ENCODE measurements at regions not wholly inside any gene's neighbourhood (a gene's known extent, or its start where the extent isn't known, plus 50 kb on each side); places are given as distances from the start of the nearest gene placed in this dataset.

DNA sequence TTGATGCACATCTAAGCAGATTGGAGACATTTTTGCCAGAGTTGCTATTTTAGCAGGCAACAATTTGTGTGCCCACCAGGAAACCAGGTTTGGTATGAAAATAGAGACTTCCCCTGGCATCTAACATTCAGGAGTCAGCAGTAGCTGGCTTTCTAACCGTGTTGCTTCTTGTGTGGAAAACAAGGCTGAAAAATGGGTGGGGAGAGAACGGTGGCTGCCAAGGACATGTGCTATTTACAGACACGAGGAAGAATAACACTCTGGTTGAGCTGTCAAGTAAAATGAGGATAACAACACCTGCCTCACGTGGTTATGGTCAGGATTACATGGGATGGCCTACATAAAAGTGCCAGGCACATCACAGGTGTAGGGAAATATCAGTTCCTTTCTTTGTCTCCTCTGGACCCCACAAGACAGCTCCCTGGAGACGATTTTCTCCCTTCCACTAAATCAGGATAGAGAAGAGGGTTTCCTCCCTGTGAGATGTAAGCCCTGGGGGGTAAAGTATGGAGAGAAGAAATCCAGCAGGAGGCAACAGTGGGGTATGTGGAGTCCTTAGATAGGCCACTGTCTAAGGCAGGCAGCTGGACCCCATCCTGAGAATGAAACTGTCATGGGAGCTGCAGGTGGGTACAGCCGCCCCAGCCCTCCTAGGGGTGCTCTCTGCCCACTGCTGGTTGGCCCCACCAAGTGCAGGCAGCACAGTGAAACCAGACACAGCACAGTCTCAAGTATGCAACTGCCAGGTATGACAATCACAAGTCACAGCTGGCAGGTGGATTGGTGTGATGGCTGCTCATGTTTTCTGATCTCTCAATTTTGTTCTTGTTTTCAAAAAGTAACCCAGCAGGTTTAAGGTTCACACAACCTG is 80.3 kb downstream of the TENT5C start:
- TF ChIP-seq, protein P1, sequence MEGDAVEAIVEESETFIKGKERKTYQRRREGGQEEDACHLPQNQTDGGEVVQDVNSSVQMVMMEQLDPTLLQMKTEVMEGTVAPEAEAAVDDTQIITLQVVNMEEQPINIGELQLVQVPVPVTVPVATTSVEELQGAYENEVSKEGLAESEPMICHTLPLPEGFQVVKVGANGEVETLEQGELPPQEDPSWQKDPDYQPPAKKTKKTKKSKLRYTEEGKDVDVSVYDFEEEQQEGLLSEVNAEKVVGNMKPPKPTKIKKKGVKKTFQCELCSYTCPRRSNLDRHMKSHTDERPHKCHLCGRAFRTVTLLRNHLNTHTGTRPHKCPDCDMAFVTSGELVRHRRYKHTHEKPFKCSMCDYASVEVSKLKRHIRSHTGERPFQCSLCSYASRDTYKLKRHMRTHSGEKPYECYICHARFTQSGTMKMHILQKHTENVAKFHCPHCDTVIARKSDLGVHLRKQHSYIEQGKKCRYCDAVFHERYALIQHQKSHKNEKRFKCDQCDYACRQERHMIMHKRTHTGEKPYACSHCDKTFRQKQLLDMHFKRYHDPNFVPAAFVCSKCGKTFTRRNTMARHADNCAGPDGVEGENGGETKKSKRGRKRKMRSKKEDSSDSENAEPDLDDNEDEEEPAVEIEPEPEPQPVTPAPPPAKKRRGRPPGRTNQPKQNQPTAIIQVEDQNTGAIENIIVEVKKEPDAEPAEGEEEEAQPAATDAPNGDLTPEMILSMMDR (IDR thresholded peaks at IDR 0.05): no peak
- TF ChIP-seq EP300 (IDR thresholded peaks at IDR 0.05) (no peak), POLR2A (IDR thresholded peaks at IDR 0.05) (no peak)
- intact Hi-C loops (cut with DNase I): loop anchor here in 1 of 4 donors (10.0 kb wide), 1 partner anchor 801 kb away; no protein-coding TSS in a partner anchor
- Histone ChIP-seq H3K27me3 (peaks cover 2% of the 10 kb centered on the region), H3K36me3 (no peaks in the 10 kb centered on the region), H3K4me3 (no peak overlapping the region), H3K4me1 (ENCODE audit: insufficient read depth) (peaks cover 15% of the 10 kb centered on the region), H3K9me3 (no peaks in the 10 kb centered on the region), H3K27ac (peak overlapping the region in 1 of 2 donors; percentile 42)
- WGBS, 3 donors: 31 to 34% (median 34%) methylated on average over 6 of the region's 6 CpGs
- DNase-seq: peak in 1 of 5 donors; percentile 41

DNA sequence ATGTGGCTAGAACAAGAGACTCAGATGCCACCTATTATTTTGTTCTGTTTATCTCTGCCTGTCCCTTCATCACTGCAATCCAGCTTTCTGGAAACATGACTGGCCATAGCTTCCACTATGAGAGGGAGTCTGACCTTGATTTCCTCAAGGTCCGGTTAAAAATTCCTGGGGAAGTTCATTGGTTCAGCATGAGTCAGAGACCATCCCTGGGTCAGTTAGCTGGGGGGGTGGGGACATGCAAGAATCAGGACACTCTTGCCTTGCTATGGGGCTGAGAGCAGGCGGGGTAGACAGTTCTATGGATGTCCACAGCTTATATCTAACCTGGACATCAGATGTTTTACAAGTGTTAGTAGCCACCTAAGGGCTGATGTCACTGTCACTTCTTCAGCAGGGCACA is 81.1 kb downstream of the TENT5C start:
- Histone ChIP-seq H3K9me3 (no peaks in the 10 kb centered on the region), H3K36me3 (no peaks in the 10 kb centered on the region), H3K4me1 (ENCODE audit: insufficient read depth) (peaks cover 15% of the 10 kb centered on the region), H3K27ac (no peak overlapping the region), H3K4me3 (no peak overlapping the region), H3K27me3 (peaks cover 2% of the 10 kb centered on the region)
- peak; percentile 27 to 68 (median 62) for DNase-seq
- TF ChIP-seq EP300 (IDR thresholded peaks at IDR 0.05) (no peak), POLR2A (IDR thresholded peaks at IDR 0.05) (no peak)
- TF ChIP-seq, protein P1 (IDR thresholded peaks at IDR 0.05): no peak
- WGBS, 3 donors: 32 to 42% (median 39%) methylated on average over 2 of the region's 2 CpGs
- intact Hi-C loops (cut with DNase I): loop anchor here in 1 of 4 donors (10.0 kb wide), 1 partner anchor 802 kb away; no protein-coding TSS in a partner anchor

DNA sequence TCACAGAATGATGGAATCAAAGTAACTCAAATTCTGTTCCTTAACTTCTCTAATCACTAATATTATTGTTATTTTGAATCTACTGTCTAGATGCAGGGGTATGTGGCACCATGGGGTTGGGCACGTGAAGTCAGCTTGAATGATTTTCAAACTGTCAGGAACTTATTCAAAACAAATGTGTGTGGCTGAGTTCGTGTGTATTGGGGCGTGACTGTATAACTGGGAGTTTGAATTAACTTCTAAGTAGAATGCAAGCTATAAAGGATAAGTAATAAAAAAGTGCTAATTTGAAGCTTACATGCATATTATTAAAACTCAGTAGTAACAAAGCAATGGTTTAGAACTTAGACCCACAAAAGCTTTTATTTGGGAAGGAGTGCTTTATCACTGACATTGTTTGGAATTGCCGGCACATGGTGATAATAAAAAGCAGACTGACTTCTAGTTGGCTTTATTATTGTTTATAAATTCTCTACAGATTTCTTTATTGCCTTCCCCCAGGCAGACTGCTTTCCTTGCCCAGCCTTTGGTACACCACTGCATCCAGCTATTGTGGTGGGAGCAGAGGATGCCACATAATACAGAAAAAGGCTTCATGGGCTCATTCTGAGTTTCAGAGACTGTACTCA is 84.3 kb downstream of the TENT5C start:
- intact Hi-C loops (cut with DNase I): loop anchor here in 1 of 4 donors (10.0 kb wide), 1 partner anchor 805 kb away; no protein-coding TSS in a partner anchor

DNA sequence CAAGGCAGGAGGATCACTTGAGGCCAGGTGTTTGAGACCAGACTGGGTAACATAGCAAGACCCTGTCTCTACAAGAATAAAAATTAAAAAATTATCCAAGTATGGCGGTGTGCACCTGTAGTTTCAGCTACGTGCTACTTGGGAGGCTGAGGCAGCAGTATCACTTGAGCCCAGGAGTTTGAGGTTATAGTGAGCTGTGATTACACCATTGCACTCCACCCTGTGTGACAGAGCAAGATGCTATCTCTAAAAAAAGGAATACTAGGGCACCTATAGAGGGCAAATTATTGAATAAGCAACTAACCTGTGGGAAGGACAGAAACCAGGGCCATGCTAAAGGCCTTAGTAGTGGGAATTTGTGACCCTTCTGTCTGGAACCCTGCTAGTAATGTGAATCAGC is 86.1 kb downstream of the TENT5C start:
- no peaks in the 10 kb centered on the region for H3K36me3 ChIP-seq
- DNase-seq: no peak
- no peak overlapping the region for H3K27ac ChIP-seq
- TF ChIP-seq, protein P1 (IDR thresholded peaks at IDR 0.05): no peak
- TF ChIP-seq POLR2A (IDR thresholded peaks at IDR 0.05): no peak
- no peak for TF ChIP-seq EP300 (IDR thresholded peaks at IDR 0.05)
- WGBS, 3 donors: 93 to 97% (median 95%) methylated on average over 2 of the region's 2 CpGs
- H3K4me3 ChIP-seq: no peak overlapping the region
- no peaks in the 10 kb centered on the region for H3K9me3 ChIP-seq
- peaks cover 2% of the 10 kb centered on the region for H3K27me3 ChIP-seq
- H3K4me1 ChIP-seq (ENCODE audit: insufficient read depth): peaks cover 5% of the 10 kb centered on the region
- intact Hi-C loops (cut with DNase I): no loop called here

More for the DNA sequence above, 84.3 kb downstream of the TENT5C start:
- H3K27ac ChIP-seq: no peak overlapping the region
- DNase-seq: no peak
- no peaks in the 10 kb centered on the region for H3K36me3 ChIP-seq
- H3K27me3 ChIP-seq: peaks cover 2% of the 10 kb centered on the region
- H3K9me3 ChIP-seq: no peaks in the 10 kb centered on the region
- peaks cover 15% of the 10 kb centered on the region for H3K4me1 ChIP-seq (ENCODE audit: insufficient read depth)
- TF ChIP-seq POLR2A (IDR thresholded peaks at IDR 0.05): no peak
- TF ChIP-seq, protein P1 (IDR thresholded peaks at IDR 0.05): no peak
- no peak overlapping the region for H3K4me3 ChIP-seq
- 12 to 31% (median 30%) methylated on average over 4 of the region's 4 CpGs for WGBS, 3 donors
